GM12878 (cell line): ENCODE measurements at regions not wholly inside any gene's neighbourhood (a gene's known extent, or its start where the extent isn't known, plus 50 kb on each side); places are given as distances from the start of the nearest gene placed in this dataset.

Experiments used
- ATAC-seq: fragments of 200-7000 bp; cut with Tn5 transposase; 3 replicates; pipeline ENCODE4 v1.9.1; 2020; ENCODE audit warnings: mild to moderate bottlenecking, moderate library complexity
- BruUV-seq: library from RNA; stranded (reverse); fragments of 400-500 nt; replicated peaks from 2 replicates; lab custom pipeline; 2021; lab: Mats Ljungman, UMichigan
- CTCF ChIA-PET: fragments of 300-600 bp; sonication (Branson Sonifier 250); formaldehyde crosslinking; extraction: SDS; loops from one replicate; lab custom pipeline; 2021; ENCODE audit warnings: inconsistent platforms; lab: Yijun Ruan, JAX
- POLR2A ChIA-PET: fragments of 350-600 bp; formaldehyde crosslinking; extraction: SDS; loops from one replicate; lab custom pipeline; 2021; ENCODE audit warnings: inconsistent platforms; lab: Charles Lee
- RAD21 ChIA-PET: fragments of 300-600 bp; sonication (Branson Sonifier 250); formaldehyde crosslinking; loops from one replicate; lab custom pipeline; 2023; ENCODE audit warnings: antibody characterized with exemption; ENCODE audit not compliant: unreplicated experiment; lab: Charles Lee
- SMC1A ChIA-PET: fragments of 300-600 bp; sonication (Branson Sonifier 250); formaldehyde crosslinking; loops from one replicate; lab custom pipeline; 2023; ENCODE audit not compliant: unreplicated experiment, uncharacterized antibody; lab: Charles Lee
- DNase-seq: peaks from one replicate; pipeline ENCODE4 v3.0.0-alpha.2; 2011; ENCODE audit warnings: low read depth, low spot score
- FAIRE-seq: peaks from 3 replicates; lab custom pipeline; 2011; peaks lifted over from hg19 to GRCh38; lab: Jason Lieb, UNC
- H2AFZ ChIP-seq: 2 replicates; pipeline ENCODE4 v1.6.0; 2011; ENCODE audit warnings: low read depth, low read length, control low read depth; ENCODE audit not compliant: control insufficient read depth
- H3K27ac ChIP-seq: 2 replicates; pipeline ENCODE4 v1.5.1; 2011; ENCODE audit warnings: control low read depth; ENCODE audit not compliant: control insufficient read depth, insufficient read depth
- H3K27me3 ChIP-seq, 2 experiments: replicated peaks in 1 of 2; 2 replicates each; pipeline versions ENCODE4 v1.6.0 to v1.6.1; 2011; ENCODE audit warnings: low read length in 1 of 2; ENCODE audit not compliant: control insufficient read depth in 2 of 2, insufficient read depth in 2 of 2
- H3K36me3 ChIP-seq, 2 experiments: 2 replicates each; pipeline ENCODE4 v1.5.1; 2011; ENCODE audit warnings: low read length in 1 of 2; ENCODE audit not compliant: control insufficient read depth in 2 of 2, insufficient read depth in 2 of 2
- H3K4me1 ChIP-seq: 2 replicates; pipeline ENCODE4 v1.6.1; 2011; ENCODE audit warnings: mild to moderate bottlenecking, low read length, moderate library complexity, mixed read lengths; ENCODE audit not compliant: control insufficient read depth, insufficient read depth
- H3K4me2 ChIP-seq: 2 replicates; pipeline ENCODE4 v1.6.0; 2011; ENCODE audit warnings: control low read depth; ENCODE audit not compliant: control insufficient read depth, insufficient read depth
- H3K4me3 ChIP-seq: fragments of 200-600 bp; sonication (generic); 2 replicates; pipeline ENCODE4 v1.5.1; 2016
- H3K79me2 ChIP-seq: 2 replicates; pipeline ENCODE4 v1.6.0; 2011; ENCODE audit warnings: low read length; ENCODE audit not compliant: control insufficient read depth, insufficient read depth
- H3K9ac ChIP-seq: 2 replicates; pipeline ENCODE4 v1.8.0; 2011; ENCODE audit warnings: low read length, control low read depth, mixed read lengths; ENCODE audit not compliant: control insufficient read depth, insufficient read depth
- H3K9me3 ChIP-seq: replicated peaks from 3 replicates; pipeline ENCODE4 v1.5.1; 2011; ENCODE audit warnings: mild to moderate bottlenecking, low read length; ENCODE audit not compliant: control insufficient read depth, insufficient read depth
- H4K20me1 ChIP-seq: 2 replicates; pipeline ENCODE4 v1.6.0; 2011; ENCODE audit not compliant: control insufficient read depth, insufficient read depth
- CBX5 ChIP-seq: sonication (generic); IDR thresholded peaks from 2 replicates; pipeline ENCODE4 v1.6.1; 2016; ENCODE audit warnings: low read depth, moderate library complexity, mild to moderate bottlenecking, inconsistent platforms
- IKZF1 ChIP-seq: fragments of 450-650 bp; conservative IDR thresholded peaks from 2 replicates; pipeline ENCODE4 v1.6.1; 2017; ENCODE audit warnings: antibody characterized with exemption, mild to moderate bottlenecking
- IKZF2 ChIP-seq, 2 experiments: fragments of 450-650 bp; IDR thresholded peaks; 2 replicates each; pipeline ENCODE4 v1.6.1; 2017; ENCODE audit warnings: mild to moderate bottlenecking in 2 of 2, moderate library complexity in 2 of 2
- MEF2A ChIP-seq: IDR thresholded peaks from 2 replicates; pipeline ENCODE4 v1.6.1; 2011; ENCODE audit warnings: low read depth, mild to moderate bottlenecking, low read length, moderate library complexity; ENCODE audit not compliant: insufficient read depth
- NFIC ChIP-seq: IDR thresholded peaks from 2 replicates; pipeline ENCODE4 v1.6.1; 2012; ENCODE audit warnings: low read depth, mild to moderate bottlenecking, inconsistent platforms, low read length, moderate library complexity
- SPI1 ChIP-seq: IDR thresholded peaks from 2 replicates; pipeline ENCODE4 v1.6.1; 2011; ENCODE audit warnings: low read depth, mild to moderate bottlenecking, low read length, moderate library complexity, borderline replicate concordance; ENCODE audit not compliant: insufficient read depth
- ZNF384 ChIP-seq: IDR thresholded peaks from 2 replicates; pipeline ENCODE4 v1.6.1; 2012; ENCODE audit warnings: low read depth, mild to moderate bottlenecking, low read length, improper control_type of control experiment, borderline replicate concordance
- WGBS: methylation state at CpG from one replicate; pipeline ENCODE4 v1.1.6; 2016; ENCODE audit warnings: low lambda C conversion rate; ENCODE audit not compliant: insufficient replicate concordance, insufficient coverage; ENCODE audit errors: missing lambda C conversion rate; 5-methylcytosine and 5-hydroxymethylcytosine counted together
- in situ Hi-C: fragments of 300-500 bp; cut with MboI; formaldehyde crosslinking; loops from 9 replicates; pipeline ENCODE4 v1.14.3; 2018; ENCODE audit warnings: mixed read lengths
- intact Hi-C: fragments of 100-400 bp; cut with micrococcal nuclease; formaldehyde crosslinking; loops from one replicate; pipeline ENCODE4 v1.14.2; 2022; ENCODE audit not compliant: unreplicated experiment
- TF ChIP-seq, protein P1 (sequence below): IDR thresholded peaks from 2 replicates; pipeline ENCODE4 v1.6.1; 2012; ENCODE audit warnings: low read length, inconsistent platforms
- TF ChIP-seq, protein P2 (sequence below): fragments of 450-650 bp; IDR thresholded peaks from 2 replicates; pipeline ENCODE4 v1.6.1; 2016; ENCODE audit warnings: mild to moderate bottlenecking

DNA sequence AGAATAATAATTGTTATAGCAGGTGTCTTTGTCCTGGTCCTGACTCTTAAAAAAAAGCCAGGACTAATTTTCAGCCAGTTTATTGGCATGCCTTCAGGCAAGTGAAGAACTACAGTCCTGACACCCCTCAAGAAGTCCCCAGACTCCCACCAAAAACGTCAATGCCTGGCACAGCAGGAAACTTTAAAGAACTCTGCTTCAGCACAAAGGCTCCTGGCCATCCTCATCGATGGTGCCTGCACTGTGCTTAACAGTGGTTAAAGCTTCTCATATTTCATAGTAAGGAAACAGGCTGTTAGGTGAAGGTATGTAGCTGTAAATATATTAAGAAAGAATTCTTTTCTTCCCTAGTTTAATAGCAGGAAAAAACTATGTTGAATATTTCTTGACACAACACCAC, 280.1 kb upstream of the PUM3 start:
- RAD21 ChIA-PET, result no interaction called here
- TF ChIP-seq NFIC (no peak), CBX5 (no peak), IKZF1 (no peak), ZNF384 (no peak), SPI1 (no peak), MEF2A (no peak), IKZF2 (IDR thresholded peaks at IDR 0.05) (no peak)
- TF ChIP-seq, protein P1, sequence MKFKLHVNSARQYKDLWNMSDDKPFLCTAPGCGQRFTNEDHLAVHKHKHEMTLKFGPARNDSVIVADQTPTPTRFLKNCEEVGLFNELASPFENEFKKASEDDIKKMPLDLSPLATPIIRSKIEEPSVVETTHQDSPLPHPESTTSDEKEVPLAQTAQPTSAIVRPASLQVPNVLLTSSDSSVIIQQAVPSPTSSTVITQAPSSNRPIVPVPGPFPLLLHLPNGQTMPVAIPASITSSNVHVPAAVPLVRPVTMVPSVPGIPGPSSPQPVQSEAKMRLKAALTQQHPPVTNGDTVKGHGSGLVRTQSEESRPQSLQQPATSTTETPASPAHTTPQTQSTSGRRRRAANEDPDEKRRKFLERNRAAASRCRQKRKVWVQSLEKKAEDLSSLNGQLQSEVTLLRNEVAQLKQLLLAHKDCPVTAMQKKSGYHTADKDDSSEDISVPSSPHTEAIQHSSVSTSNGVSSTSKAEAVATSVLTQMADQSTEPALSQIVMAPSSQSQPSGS, result no peak
- TF ChIP-seq, protein P2, sequence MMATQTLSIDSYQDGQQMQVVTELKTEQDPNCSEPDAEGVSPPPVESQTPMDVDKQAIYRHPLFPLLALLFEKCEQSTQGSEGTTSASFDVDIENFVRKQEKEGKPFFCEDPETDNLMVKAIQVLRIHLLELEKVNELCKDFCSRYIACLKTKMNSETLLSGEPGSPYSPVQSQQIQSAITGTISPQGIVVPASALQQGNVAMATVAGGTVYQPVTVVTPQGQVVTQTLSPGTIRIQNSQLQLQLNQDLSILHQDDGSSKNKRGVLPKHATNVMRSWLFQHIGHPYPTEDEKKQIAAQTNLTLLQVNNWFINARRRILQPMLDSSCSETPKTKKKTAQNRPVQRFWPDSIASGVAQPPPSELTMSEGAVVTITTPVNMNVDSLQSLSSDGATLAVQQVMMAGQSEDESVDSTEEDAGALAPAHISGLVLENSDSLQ, result no peak

More for the DNA sequence above, 280.1 kb upstream of the PUM3 start:
- no TSS peak for BruUV-seq
- Histone ChIP-seq H3K9ac (no peak overlapping the region), H3K4me2 (no peak overlapping the region), H2AFZ (no peak overlapping the region), H3K36me3 (no peaks in the 10 kb centered on the region), H3K27me3 (no peaks in the 10 kb centered on the region), H3K27ac (no peak overlapping the region), H3K79me2 (no peaks in the 10 kb centered on the region), H3K4me3 (no peak overlapping the region), H4K20me1 (no peaks in the 10 kb centered on the region), H3K9me3 (no peaks in the 10 kb centered on the region), H3K4me1 (no peaks in the 10 kb centered on the region)
- POLR2A ChIA-PET, result no interaction called here
- DNase-seq, result no peak
- SMC1A ChIA-PET, result no interaction called here
- intact Hi-C loops (no loop called here), in situ Hi-C loops (no loop called here)
- CTCF ChIA-PET, result no interaction called here
- 20% methylated on average over 2 of the region's 2 CpGs for WGBS
- ATAC-seq, result no peak
- no peak for FAIRE-seq
